SK-N-SH (cell line): ENCODE measurements at regions not wholly inside any gene's neighbourhood (a gene's known extent, or its start where the extent isn't known, plus 50 kb on each side); places are given as distances from the start of the nearest gene placed in this dataset.

ENCODE experiments used
- CHD2 ChIP-seq: fragments of 150-350 bp; IDR thresholded peaks from 2 replicates; pipeline ENCODE4 v1.6.1; 2018; ENCODE audit warnings: low read length; ENCODE audit not compliant: partially characterized antibody
- EZH2phosphoT487 ChIP-seq: fragments of 200-600 bp; sonication (generic); IDR thresholded peaks from 2 replicates; pipeline ENCODE4 v1.6.1; 2017; ENCODE audit warnings: low read depth, mixed run types, mild to moderate bottlenecking, antibody characterized with exemption, moderate library complexity, borderline replicate concordance
- MXI1 ChIP-seq: IDR thresholded peaks from 2 replicates; pipeline ENCODE4 v1.6.1; 2012; ENCODE audit warnings: mild to moderate bottlenecking, low read depth, low read length, improper control_type of control experiment
- NRF1 ChIP-seq: IDR thresholded peaks from 2 replicates; pipeline ENCODE4 v1.6.1; 2012; ENCODE audit warnings: low read depth, mild to moderate bottlenecking, low read length
- RAD21 ChIP-seq: IDR thresholded peaks from 2 replicates; pipeline ENCODE4 v1.6.1; 2012; ENCODE audit warnings: mild to moderate bottlenecking, low read length
- TAF1 ChIP-seq: IDR thresholded peaks from 2 replicates; pipeline ENCODE4 v1.6.1; 2012; ENCODE audit warnings: low read depth, mild to moderate bottlenecking, low read length, moderate library complexity, borderline replicate concordance
- TF ChIP-seq, protein P1 (sequence below): fragments of 200-600 bp; sonication (generic); IDR thresholded peaks from 2 replicates; pipeline ENCODE4 v1.6.1; 2017; ENCODE audit warnings: antibody characterized with exemption, mild to moderate bottlenecking, moderate library complexity
- TF ChIP-seq, protein P2 (sequence below): IDR thresholded peaks from 2 replicates; pipeline ENCODE4 v1.4.0; 2012; ENCODE audit warnings: low read depth, borderline replicate concordance

DNA sequence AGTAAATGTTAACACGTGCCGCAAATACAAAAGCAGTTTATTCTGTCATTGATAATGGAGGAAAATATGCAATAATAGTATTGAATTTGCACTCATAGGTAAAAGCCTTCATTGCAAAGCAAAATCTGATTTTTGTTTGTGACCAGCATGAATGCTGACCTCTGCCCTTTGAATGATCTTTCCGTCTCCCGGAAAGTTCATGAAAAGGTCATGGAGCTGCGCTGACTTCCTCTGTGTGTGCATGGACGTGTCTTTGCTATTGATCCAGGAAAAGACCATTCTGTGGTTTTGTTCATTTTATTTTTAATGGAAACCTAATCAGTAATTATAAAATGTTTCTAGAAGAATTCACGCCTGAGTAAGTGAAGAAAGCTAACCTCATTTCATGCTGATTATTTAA lies 320.0 kb downstream of the MTX2 start:
- TF ChIP-seq, protein P1, sequence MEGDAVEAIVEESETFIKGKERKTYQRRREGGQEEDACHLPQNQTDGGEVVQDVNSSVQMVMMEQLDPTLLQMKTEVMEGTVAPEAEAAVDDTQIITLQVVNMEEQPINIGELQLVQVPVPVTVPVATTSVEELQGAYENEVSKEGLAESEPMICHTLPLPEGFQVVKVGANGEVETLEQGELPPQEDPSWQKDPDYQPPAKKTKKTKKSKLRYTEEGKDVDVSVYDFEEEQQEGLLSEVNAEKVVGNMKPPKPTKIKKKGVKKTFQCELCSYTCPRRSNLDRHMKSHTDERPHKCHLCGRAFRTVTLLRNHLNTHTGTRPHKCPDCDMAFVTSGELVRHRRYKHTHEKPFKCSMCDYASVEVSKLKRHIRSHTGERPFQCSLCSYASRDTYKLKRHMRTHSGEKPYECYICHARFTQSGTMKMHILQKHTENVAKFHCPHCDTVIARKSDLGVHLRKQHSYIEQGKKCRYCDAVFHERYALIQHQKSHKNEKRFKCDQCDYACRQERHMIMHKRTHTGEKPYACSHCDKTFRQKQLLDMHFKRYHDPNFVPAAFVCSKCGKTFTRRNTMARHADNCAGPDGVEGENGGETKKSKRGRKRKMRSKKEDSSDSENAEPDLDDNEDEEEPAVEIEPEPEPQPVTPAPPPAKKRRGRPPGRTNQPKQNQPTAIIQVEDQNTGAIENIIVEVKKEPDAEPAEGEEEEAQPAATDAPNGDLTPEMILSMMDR: no peak
- TF ChIP-seq, protein P2, sequence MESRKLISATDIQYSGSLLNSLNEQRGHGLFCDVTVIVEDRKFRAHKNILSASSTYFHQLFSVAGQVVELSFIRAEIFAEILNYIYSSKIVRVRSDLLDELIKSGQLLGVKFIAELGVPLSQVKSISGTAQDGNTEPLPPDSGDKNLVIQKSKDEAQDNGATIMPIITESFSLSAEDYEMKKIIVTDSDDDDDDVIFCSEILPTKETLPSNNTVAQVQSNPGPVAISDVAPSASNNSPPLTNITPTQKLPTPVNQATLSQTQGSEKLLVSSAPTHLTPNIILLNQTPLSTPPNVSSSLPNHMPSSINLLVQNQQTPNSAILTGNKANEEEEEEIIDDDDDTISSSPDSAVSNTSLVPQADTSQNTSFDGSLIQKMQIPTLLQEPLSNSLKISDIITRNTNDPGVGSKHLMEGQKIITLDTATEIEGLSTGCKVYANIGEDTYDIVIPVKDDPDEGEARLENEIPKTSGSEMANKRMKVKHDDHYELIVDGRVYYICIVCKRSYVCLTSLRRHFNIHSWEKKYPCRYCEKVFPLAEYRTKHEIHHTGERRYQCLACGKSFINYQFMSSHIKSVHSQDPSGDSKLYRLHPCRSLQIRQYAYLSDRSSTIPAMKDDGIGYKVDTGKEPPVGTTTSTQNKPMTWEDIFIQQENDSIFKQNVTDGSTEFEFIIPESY: no peak
- no peak for TF ChIP-seq MXI1
- TF ChIP-seq CHD2: no peak
- no peak for TF ChIP-seq NRF1
- TF ChIP-seq EZH2phosphoT487: no peak
- no peak for TF ChIP-seq RAD21
- TF ChIP-seq TAF1: no peak
